ENCODE measurements at regions not wholly inside any gene's neighbourhood (a gene's known extent, or its start where the extent isn't known, plus 50 kb on each side); places are given as distances from the start of the nearest gene placed in this dataset.
A peak's percentile ranks its signal among the peaks of the same experiment; 100 is the strongest.

DNA sequence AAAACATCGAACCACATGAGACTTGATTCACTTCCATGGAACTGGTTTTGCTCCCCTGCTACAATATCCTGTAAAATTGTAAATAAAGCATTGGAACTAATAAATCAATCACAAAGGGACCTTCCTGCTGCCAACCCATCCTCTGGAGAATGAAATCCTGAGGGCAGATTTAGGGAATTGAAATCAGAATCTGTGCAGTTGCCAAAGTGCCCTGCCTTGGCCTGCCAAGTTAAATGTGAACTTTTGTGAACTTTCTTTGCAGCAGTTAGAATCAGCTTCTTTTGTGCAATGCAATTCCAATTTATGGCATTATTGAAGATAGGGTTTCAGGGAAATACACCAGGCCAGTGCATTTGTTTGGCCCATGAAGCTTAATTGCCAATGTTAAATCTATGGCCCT lies 263.1 kb downstream of the PTTG2 start:
- H3K4me3 Mint-ChIP-seq, result no peak overlapping the region
- peaks cover 4% of the 10 kb centered on the region for H3K36me3 Mint-ChIP-seq (ENCODE audit: low read depth)
- no peak overlapping the region for H3K27ac Mint-ChIP-seq
- H3K27me3 Mint-ChIP-seq (ENCODE audit: low read depth, poor library complexity), result peaks cover 4% of the 10 kb centered on the region
- DNase-seq, result no peak
- TF ChIP-seq, protein P1, sequence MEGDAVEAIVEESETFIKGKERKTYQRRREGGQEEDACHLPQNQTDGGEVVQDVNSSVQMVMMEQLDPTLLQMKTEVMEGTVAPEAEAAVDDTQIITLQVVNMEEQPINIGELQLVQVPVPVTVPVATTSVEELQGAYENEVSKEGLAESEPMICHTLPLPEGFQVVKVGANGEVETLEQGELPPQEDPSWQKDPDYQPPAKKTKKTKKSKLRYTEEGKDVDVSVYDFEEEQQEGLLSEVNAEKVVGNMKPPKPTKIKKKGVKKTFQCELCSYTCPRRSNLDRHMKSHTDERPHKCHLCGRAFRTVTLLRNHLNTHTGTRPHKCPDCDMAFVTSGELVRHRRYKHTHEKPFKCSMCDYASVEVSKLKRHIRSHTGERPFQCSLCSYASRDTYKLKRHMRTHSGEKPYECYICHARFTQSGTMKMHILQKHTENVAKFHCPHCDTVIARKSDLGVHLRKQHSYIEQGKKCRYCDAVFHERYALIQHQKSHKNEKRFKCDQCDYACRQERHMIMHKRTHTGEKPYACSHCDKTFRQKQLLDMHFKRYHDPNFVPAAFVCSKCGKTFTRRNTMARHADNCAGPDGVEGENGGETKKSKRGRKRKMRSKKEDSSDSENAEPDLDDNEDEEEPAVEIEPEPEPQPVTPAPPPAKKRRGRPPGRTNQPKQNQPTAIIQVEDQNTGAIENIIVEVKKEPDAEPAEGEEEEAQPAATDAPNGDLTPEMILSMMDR (IDR thresholded peaks at IDR 0.05), result no peak
- peaks cover 19% of the 10 kb centered on the region for H3K9me3 Mint-ChIP-seq
- H3K4me1 Mint-ChIP-seq, result peaks cover 50% of the 10 kb centered on the region

DNA sequence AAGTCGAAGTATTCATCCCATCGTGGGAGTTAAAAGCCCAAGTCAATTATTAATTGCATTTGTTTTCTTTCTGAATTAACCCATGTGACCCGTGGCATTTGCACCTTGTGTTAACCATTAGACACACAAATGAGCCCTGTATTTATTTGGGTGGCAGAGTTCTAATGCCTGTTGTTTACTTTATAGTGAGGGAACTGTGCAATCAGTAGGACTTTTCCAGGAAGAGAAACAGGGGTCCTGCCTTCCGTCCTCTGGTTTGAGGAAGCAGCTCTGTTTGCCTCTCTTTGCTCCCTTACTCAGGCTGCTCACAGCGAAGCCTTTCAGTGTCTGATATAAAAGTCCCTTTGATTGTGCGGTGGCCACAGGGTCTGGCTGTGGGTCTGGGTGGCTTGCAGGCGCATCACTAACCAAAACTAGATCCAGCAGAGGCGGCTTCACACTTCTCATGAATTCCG lies 263.6 kb downstream of the PTTG2 start:
- Mint-ChIP-seq H3K9me3 (peaks cover 19% of the 10 kb centered on the region), H3K27me3 (ENCODE audit: low read depth, poor library complexity) (peaks cover 4% of the 10 kb centered on the region), H3K36me3 (ENCODE audit: low read depth) (peaks cover 4% of the 10 kb centered on the region), H3K4me3 (no peak overlapping the region), H3K4me1 (peaks cover 50% of the 10 kb centered on the region), H3K27ac (peak overlapping the region; percentile 90)
- TF ChIP-seq, protein P1 (IDR thresholded peaks at IDR 0.05), result no peak
- DNase-seq, result no peak

DNA sequence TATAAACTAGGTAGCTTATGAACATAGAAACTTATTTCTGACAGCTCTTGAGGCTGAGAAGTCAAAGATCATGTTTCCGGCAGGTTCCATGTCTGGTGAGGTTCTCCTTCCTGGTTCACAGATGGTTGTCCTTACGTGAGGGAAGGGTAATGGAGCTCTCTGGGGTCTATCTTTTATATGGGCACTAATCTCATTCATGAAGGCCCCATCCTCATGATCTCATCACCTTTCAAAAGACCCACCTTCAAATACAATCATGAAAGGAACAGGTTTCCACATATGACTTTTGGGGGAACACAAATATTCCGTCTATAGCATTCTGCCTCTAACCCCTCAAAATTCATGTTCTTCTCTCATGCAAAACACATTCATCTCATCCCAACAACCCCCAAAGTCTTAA lies 264.7 kb downstream of the PTTG2 start:
- peaks cover 4% of the 10 kb centered on the region for H3K27me3 Mint-ChIP-seq (ENCODE audit: low read depth, poor library complexity)
- H3K9me3 Mint-ChIP-seq, result peaks cover 18% of the 10 kb centered on the region
- no peak overlapping the region for H3K27ac Mint-ChIP-seq
- DNase-seq, result no peak
- peaks cover 59% of the 10 kb centered on the region for H3K4me1 Mint-ChIP-seq
- TF ChIP-seq, protein P1 (IDR thresholded peaks at IDR 0.05), result no peak
- peaks cover 4% of the 10 kb centered on the region for H3K36me3 Mint-ChIP-seq (ENCODE audit: low read depth)
- no peak overlapping the region for H3K4me3 Mint-ChIP-seq

DNA sequence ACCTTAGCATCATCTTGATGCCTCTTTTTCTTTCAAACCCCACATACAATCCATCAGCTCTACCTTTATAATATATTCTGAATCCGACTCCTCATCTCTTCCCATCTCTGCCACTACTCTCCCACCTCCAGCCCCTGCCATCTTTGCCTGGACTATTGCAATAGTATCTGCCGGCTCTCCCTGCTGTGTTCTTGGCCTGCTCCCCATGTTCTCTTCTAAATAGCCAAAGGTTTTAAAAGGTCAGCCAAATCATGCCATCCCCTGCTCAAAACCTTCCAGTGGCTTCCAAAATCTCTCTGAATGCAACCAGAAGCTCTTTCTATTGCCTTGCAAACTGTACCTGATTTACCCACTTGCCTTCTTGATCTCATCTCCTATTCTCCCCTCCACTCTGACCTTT lies 266.0 kb downstream of the PTTG2 start:
- TF ChIP-seq, protein P1 (IDR thresholded peaks at IDR 0.05), result no peak
- Mint-ChIP-seq H3K27ac (no peak overlapping the region), H3K27me3 (ENCODE audit: low read depth, poor library complexity) (peaks cover 4% of the 10 kb centered on the region), H3K4me3 (no peak overlapping the region), H3K36me3 (ENCODE audit: low read depth) (peaks cover 4% of the 10 kb centered on the region), H3K9me3 (peaks cover 15% of the 10 kb centered on the region), H3K4me1 (peaks cover 69% of the 10 kb centered on the region)
- no peak for DNase-seq

DNA sequence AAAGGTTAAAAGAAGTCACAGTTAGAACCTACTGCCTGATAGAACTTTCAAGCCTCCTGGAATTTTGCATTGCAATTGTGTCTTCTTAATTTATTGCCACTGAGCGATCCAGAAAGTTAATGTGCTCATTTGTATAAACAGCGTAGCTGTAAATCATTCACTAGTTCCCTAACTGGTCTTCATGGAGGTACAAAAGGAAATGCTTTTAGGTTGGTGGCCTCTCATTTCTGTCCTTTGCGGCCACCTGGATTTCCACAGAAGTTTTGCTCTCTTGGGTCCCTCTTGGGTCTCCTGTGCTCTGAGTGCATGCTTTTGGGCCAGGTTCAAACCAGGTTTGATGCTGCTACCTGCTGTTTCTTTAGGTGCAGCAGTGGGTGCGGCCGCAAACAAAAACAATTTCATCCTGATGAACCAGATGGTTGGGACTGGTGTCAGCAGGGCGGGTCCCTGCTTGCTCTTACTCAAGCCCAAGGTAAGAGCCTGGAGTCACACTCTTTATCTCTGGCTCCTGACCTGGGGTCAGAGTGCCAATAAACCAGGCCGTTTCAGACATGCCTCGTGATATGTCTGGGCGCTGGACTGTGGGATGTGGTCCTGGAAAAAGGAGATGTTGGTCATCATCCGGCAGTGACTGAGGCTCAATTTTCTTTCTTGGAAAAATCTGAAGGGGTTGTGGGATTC lies 270.1 kb downstream of the PTTG2 start:
- H3K27me3 Mint-ChIP-seq (ENCODE audit: low read depth, poor library complexity), result peaks cover 2% of the 10 kb centered on the region
- TF ChIP-seq, protein P1 (IDR thresholded peaks at IDR 0.05), result no peak
- peak overlapping the region; percentile 90 for H3K27ac Mint-ChIP-seq
- peak overlapping the region; percentile 36 for H3K4me3 Mint-ChIP-seq
- DNase-seq, result peak; percentile 13
- H3K4me1 Mint-ChIP-seq, result peaks cover 55% of the 10 kb centered on the region
- peaks cover 34% of the 10 kb centered on the region for H3K9me3 Mint-ChIP-seq
- peaks cover 4% of the 10 kb centered on the region for H3K36me3 Mint-ChIP-seq (ENCODE audit: low read depth)
